Progenitor cell of endocrine pancreas (in vitro differentiated cells): ENCODE measurements at regions not wholly inside any gene's neighbourhood (a gene's known extent, or its start where the extent isn't known, plus 50 kb on each side); places are given as distances from the start of the nearest gene placed in this dataset.
"Not testable (repeated sequence)": the region's sequence is repeated elsewhere in the genome, so short reads cannot be mapped to it uniquely, and the experiment has no call there.

Source experiments
- DNase-seq: peaks from one replicate; pipeline ENCODE4 v3.0.0; 2021; ENCODE audit warnings: low spot score; ENCODE audit not compliant: unreplicated experiment
- H3K27ac Mint-ChIP-seq: 2 replicates; pipeline ENCODE4 v1.8.0; 2021; ENCODE audit warnings: mild to moderate bottlenecking, moderate library complexity, mixed read lengths
- H3K27me3 Mint-ChIP-seq: 2 replicates; pipeline ENCODE4 v1.8.0; 2021; ENCODE audit warnings: mixed read lengths
- H3K36me3 Mint-ChIP-seq: 2 replicates; pipeline ENCODE4 v1.8.0; 2022; ENCODE audit warnings: mixed read lengths; ENCODE audit not compliant: insufficient read depth
- H3K4me1 Mint-ChIP-seq: 2 replicates; pipeline ENCODE4 v1.8.0; 2021; ENCODE audit warnings: low read depth, mixed read lengths
- H3K4me3 Mint-ChIP-seq: 2 replicates; pipeline ENCODE4 v1.8.0; 2021; ENCODE audit warnings: low read depth, mild to moderate bottlenecking, moderate library complexity, mixed read lengths
- H3K9me3 Mint-ChIP-seq: 2 replicates; pipeline ENCODE4 v1.8.0; 2021; ENCODE audit warnings: low read depth, mixed read lengths
- CTCF ChIP-seq: fragments of 200-600 bp; sonication (generic); IDR thresholded peaks from one replicate; pipeline ENCODE4 v1.5.0; 2021; ENCODE audit warnings: antibody characterized with exemption, mild to moderate bottlenecking; ENCODE audit not compliant: unreplicated experiment

GRCh38 chr5:113713051-113713450 lies 199.6 kb downstream of the YTHDC2 start:
- no peak overlapping the region for H3K4me3 Mint-ChIP-seq
- no peak overlapping the region for H3K27ac Mint-ChIP-seq
- DNase-seq, result no peak
- no peaks in the 10 kb centered on the region for H3K4me1 Mint-ChIP-seq
- peaks cover 3% of the 10 kb centered on the region for H3K27me3 Mint-ChIP-seq
- peaks cover 2% of the 10 kb centered on the region for H3K36me3 Mint-ChIP-seq
- TF ChIP-seq CTCF, result no peak
- peaks cover 27% of the 10 kb centered on the region for H3K9me3 Mint-ChIP-seq

DNA sequence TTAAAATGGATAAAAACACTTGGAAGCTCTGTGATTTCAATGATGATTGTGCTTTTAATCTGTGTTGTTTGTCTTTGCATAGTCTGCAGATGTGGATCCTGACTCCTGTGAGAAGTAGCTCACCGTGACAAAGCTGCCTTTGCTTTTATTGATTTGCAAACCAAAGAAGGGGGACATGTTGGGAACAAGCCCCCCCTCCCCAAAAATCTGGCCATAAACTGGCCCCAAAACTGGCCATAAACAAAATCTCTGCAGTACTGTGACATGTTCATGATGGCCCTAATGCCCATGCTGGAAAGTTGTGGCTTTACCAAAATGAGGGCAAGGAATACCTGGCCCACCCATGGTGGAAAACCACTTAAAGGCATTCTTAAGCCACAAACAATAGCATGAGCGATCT lies 202.4 kb downstream of the YTHDC2 start:
- not testable (repeated sequence) for H3K27ac Mint-ChIP-seq, H3K4me1 Mint-ChIP-seq, H3K27me3 Mint-ChIP-seq, H3K4me3 Mint-ChIP-seq, H3K36me3 Mint-ChIP-seq, DNase-seq
- H3K9me3 Mint-ChIP-seq, result peaks cover 27% of the 10 kb centered on the region

- DNase-seq, result no peak
- Mint-ChIP-seq H3K27ac (no peak overlapping the region), H3K9me3 (peaks cover 12% of the 10 kb centered on the region), H3K4me1 (no peaks in the 10 kb centered on the region), H3K36me3 (peaks cover 1% of the 10 kb centered on the region), H3K4me3 (no peak overlapping the region), H3K27me3 (no peaks in the 10 kb centered on the region)
- no peak for TF ChIP-seq CTCF
Measured at GRCh38 chr5:113719549-113719948, 206.1 kb downstream of the YTHDC2 start.

- Mint-ChIP-seq H3K27me3 (no peaks in the 10 kb centered on the region), H3K4me1 (no peaks in the 10 kb centered on the region), H3K27ac (no peak overlapping the region), H3K36me3 (no peaks in the 10 kb centered on the region), H3K9me3 (peaks cover 7% of the 10 kb centered on the region), H3K4me3 (no peak overlapping the region)
- no peak for DNase-seq
- TF ChIP-seq CTCF, result no peak
Measured at GRCh38 chr5:113721171-113721570, 207.7 kb downstream of the YTHDC2 start.

GRCh38 chr5:113723021-113723420 lies 209.5 kb downstream of the YTHDC2 start:
- no peaks in the 10 kb centered on the region for H3K36me3 Mint-ChIP-seq
- DNase-seq, result no peak
- no peaks in the 10 kb centered on the region for H3K27me3 Mint-ChIP-seq
- no peak for TF ChIP-seq CTCF
- H3K9me3 Mint-ChIP-seq, result peaks cover 10% of the 10 kb centered on the region
- no peak overlapping the region for H3K4me3 Mint-ChIP-seq
- no peaks in the 10 kb centered on the region for H3K4me1 Mint-ChIP-seq
- no peak overlapping the region for H3K27ac Mint-ChIP-seq

DNA sequence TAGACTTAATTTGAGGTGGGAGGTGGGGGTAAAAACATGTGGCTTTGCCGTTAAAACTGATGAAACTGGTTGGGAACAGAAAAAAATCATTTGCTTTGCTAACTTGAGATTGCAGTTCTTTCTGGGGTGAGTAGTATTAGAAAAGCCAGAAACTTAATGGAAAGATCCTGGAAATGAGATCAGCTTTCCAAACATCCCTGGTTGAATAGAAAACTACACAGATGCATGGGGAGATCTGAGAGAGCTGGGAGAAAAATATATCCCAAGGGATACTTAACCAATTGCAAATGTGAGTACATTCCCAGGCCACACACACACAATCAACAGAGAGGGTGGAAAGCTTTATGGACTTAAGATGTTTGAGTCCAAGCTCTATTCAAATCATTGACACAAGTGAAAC lies 222.3 kb downstream of the YTHDC2 start:
- H3K36me3 Mint-ChIP-seq, result no peaks in the 10 kb centered on the region
- peaks cover 1% of the 10 kb centered on the region for H3K4me1 Mint-ChIP-seq
- no peak for TF ChIP-seq CTCF
- H3K27me3 Mint-ChIP-seq, result no peaks in the 10 kb centered on the region
- DNase-seq, result no peak
- H3K4me3 Mint-ChIP-seq, result no peak overlapping the region
- no peak overlapping the region for H3K27ac Mint-ChIP-seq
- no peaks in the 10 kb centered on the region for H3K9me3 Mint-ChIP-seq
